GM19324 (cell line): ENCODE measurements at regions not wholly inside any gene's neighbourhood (a gene's known extent, or its start where the extent isn't known, plus 50 kb on each side); places are given as distances from the start of the nearest gene placed in this dataset.
"Not testable (repeated sequence)": the region's sequence is repeated elsewhere in the genome, so short reads cannot be mapped to it uniquely, and the experiment has no call there.

ENCODE experiments used
- ATAC-seq: cut with Tn5 transposase; IDR thresholded peaks from one replicate; pipeline ENCODE4 v1.9.1; 2021; ENCODE audit warnings: mild to moderate bottlenecking, moderate library complexity; ENCODE audit not compliant: unreplicated experiment, low FRiP score

DNA sequence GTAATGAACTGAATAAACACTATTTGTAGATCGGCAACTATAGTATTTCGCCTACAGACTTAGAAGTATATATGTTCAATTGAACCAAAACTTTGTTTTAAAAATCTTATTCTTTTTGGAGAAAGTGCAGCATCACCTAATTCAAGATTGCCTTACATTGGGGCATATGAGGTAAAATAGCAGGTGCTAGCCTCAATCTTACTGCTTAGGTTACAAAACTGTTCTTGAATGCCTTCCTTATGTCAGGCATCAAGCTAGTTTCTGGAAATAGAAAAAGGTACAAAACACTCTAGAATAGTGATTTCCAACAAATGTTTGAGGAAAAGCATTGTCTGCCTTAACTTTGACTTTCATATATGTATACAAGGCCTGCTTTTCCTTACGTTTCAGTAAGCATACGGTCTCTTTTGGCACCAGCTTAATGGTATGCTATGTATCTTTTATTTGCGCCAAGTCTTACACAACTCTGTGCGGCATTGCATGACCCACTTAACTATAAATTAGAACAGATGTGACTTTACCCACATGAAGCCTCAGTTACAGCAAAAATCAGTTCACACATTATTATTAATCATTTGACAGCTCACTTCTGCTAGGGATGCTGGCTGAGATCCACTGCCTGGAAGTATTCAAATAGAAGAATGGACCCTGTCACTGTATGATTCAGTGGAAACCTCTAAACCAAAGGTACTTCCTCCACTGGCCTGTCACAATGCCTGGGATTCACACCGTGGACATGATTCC is 174.1 kb downstream of the PRELID2 start:
- no peak for ATAC-seq

DNA sequence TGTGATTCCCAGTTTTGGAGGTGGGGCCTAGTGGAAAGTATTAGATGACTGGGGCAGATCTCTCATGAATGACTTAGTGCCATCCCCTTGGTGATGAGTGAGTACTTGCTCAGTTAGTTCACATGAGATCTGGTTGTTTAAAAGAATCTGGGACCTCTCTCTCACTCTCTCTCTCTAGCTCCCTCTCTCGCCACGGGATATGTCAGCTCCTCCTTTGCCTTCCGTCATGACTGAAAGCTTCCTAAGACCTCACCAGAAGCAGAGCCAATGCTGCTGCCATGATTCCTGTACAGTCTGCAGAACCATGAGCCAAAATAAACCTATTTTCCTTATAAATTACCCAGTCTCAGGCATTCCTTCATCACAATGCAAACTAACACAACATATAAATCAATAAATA is 176.7 kb downstream of the PRELID2 start:
- no peak for ATAC-seq

DNA sequence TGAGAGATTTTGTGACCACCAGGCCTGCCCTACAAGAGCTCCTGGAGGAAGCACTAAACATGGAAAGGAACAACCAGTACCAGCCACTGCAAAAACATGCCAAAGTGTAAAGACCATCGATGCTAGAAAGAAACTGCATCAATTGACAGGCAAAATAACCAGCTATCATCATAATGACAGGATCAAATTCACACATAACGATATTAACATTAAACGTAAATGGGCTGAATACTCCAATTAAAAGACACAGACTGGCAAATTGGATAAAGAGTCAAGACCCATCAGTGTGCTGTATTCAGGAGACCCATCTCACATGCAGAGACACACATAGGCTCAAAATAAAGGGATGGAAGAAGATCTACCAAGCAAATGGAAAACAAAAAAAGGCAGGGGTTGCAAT is 182.4 kb downstream of the PRELID2 start:
- not testable (repeated sequence) for ATAC-seq

DNA sequence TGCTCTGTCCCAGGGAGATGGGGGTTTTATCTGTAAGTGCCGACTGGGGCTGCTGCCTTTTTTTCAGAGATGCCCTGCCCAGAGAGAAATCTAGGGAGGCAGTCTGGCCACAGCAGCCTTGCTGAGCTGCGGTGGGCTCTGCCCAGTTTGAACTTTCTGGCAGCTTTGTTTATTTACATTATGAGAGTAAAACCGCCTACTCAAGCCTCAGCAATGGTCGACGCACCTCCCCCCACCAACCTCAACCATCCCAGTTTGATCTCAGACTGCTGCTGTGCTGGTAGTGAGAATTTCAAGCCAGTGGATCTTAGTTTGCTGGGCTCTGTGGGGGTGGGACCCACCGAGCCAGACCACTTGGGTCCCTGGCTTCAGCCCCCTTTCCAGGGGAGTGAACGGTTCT is 188.0 kb downstream of the PRELID2 start:
- ATAC-seq: not testable (repeated sequence)

DNA sequence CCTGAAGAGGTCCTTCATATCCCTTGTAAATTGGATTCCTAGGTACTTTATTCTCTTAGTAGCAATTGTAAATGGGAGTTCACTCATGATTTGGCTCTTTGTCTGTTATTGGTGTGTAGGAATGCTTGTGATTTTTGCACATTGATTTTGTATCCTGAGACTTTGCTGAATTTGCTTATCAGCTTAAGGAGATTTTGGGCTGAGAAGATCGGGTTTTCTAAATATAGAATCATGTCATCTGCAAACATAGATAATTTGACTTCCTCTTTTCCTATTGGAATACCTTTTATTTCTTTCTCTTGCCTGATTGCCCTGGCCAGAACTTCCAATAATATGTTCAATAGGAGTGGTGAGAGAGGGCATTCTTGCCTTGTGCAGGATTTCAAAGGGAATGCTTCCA is 191.9 kb downstream of the PRELID2 start:
- not testable (repeated sequence) for ATAC-seq

DNA sequence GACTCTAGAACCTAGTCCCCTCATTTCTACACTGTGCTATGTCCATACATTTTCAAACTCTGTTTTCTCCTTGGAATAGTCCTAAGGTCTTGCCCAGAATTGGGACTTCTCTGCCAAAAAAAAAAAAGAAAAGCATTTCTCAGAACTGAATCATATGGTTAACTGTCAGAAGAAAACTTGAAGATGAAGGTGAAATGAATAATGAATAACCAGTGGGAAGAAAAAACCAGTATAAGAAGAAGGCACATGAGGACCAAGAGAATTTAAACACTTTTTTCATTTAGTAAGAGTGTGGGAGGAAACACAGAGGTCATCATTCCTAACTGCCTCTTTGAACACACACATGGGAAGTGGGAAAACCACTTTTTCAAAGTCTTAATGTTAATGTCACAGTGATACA is 197.7 kb downstream of the PRELID2 start:
- no peak for ATAC-seq

DNA sequence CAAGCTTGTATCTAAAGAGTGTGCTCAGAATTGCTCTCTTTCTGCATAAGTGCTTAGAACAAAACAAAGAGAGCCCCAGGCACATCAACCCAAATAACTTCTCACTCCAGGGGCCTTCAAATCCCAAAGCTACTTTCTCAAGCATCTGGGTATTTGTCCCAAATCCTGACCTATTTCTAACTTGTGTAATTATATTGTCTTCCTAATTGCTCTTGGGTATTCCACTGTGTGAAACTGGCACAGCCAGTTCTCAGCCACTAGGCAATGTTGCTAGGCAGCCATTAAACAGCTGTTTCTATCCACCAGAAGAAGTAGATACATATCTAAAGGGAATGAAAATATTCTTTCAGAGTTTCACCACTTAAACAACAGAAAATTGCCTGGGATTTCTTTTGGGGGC is 198.8 kb downstream of the PRELID2 start:
- ATAC-seq: no peak

DNA sequence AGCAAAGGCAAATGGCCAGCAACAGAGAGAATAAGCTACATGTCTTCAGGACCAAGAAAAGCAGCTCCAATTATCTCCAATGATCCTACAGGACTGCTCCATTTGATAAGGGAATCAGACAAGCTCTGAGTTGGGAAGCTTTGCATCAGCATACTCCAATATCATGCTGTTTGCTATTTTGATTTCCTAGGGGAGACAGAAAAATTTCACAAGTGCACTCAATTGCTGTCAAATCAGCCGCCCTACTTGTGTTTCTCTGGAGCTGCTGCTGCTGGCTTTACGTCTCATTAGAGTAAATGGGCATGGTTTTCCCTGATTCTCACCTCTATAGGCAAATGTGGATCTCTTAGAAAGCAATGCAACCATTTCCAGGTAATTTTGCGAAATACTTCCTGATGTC is 201.7 kb downstream of the PRELID2 start:
- no peak for ATAC-seq

DNA sequence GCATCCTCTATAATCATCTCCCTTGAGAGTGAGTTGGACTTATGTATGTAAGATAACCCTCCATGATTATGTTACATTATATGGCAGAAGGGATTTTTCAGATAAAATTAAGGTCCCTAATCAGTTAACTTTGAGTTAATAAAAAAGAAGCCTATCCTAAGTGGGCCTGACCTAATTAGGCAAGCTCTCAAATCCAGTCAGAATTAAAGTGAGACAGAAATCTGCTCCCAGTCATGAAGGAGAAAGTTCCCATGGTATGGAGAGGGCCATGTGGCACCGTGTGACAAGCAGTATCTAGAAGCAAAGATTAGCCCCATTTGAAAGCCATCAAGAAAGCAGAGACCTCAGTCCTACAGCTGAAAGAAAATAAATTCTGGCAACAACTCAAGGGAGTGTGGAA is 202.4 kb downstream of the PRELID2 start:
- no peak for ATAC-seq

DNA sequence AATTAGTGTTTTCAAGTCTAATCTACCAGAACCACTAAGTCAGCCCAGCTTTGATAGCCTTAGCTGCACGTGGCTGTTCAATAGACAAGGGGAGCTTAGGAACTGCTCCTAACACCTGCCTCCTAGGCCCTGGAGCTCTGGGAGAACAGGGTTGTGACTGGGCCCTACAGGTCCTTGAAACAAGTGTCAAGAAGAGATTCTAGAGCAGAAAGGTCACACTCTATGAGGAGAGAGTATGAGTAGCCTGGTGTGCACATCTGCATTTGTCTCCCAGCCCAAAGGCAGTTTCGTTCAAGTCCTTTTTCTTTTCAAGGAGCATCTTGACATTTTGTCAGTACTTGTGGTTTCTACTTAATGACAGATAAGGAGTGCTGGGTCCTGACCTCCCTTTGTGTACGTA is 206.1 kb downstream of the PRELID2 start:
- no peak for ATAC-seq

DNA sequence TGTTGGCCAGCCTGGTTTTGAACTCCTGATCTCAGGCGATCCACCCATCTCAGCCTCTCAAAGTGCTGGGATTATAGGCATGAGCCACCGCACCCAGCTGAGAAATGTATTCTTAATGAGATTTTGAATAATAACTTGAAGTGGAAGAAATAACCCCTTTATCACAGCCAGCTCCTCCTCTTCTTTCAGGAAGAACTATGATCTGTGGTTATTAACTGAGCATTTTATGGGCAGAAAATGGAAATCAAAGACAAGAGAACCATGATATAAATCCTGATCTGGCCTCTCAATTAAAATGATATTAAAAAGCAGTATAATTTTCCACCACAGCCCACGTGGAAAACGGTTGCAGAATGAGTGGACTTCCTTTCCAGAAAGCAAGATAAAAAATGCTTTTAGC is 206.6 kb downstream of the PRELID2 start:
- ATAC-seq: no peak

DNA sequence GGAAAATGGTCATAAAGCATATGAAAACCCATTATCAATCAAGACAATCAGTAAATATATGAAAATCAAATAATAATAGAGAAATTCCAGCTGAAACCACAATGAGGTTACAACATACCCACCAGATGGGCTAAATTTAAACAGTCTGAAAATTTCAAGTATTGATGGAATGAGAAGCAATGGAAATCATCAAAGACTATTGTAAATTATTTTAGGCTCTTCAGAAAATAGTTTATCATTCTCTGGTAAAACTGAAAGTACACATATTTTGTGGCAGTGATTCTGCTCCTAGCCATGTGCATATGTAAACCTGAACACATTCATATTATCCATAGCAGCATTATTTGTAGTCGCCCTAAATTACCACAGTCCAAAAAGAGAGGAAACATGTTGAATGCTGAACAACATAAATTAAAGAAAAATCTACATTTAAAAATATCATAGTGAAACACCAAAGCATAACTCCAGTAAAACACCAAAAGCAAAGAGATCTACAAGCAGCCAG is 215.3 kb downstream of the PRELID2 start:
- no peak for ATAC-seq

DNA sequence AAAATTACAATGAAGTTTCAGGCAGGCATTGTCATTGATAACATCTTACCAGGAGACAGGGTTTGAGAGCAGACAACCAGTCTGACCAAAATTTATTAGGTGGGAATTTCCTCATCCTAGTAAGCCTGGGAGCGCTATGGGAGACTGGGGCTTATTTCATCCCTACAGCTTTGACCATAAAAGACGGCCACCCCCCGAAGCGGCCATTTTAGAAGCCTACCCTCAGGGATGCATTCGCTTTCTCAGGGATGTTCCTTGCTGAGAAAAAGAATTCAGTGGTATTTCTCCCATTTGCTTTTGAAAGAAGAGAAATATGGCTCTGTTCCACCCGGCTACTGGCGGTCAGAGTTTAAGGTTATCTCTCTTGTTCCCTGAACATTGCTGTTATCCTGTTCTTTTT is 218.4 kb downstream of the PRELID2 start:
- not testable (repeated sequence) for ATAC-seq

DNA sequence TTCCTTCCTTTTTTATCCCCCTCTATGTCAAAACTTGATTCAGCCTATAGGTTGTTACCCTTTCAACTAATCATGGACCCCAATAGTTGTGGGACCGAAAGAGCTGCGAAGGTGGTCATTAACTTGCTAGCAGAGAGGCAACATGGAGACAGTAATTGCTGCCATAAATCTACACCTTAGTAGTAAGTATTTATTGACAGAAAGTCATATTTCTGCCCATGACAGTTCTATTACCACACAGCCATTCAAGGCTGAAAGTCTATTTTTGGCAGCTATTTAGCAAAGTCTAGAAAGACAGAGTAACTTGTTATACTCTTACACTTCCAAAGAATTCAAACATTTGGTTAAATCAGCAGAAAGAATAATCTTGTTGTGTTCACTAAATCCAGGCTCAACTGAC is 236.2 kb downstream of the PRELID2 start:
- no peak for ATAC-seq

DNA sequence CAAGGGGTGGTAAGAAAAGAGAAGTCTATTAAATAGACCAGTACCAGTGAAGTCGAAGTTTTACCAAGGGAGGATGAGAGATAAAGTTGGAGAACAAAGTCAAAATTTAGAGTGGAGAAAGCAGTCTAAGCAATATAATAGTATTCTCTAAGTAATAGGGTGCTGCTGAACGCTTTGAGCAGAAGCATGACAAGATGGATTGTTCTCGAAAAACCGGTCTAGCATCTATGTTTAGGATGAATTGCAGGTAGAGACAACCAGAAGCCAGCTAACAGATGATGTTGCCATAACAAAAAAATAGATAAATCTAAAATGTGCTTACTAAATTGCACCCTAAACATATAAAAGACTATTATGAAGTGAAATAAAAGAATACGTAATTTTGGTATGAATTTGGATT is 237.0 kb downstream of the PRELID2 start:
- no peak for ATAC-seq

DNA sequence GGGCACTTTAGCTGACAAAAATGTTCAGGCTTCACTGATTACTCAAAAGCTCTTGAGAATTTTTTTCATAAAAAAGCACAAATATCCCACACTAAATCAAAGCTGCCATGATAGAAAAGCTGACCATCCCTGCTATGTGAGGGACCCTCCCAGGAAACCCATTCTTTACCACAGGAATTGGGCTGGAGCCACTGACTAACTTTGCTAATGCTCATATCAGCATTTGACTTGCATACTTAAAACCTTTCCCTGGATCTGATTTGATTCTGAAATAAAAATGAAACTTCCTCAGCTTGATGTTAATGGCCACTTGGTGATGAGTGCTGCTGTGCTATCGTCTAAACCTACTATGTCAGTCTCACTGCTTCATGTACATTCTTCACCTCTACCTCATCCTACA is 243.6 kb downstream of the PRELID2 start:
- ATAC-seq: no peak

DNA sequence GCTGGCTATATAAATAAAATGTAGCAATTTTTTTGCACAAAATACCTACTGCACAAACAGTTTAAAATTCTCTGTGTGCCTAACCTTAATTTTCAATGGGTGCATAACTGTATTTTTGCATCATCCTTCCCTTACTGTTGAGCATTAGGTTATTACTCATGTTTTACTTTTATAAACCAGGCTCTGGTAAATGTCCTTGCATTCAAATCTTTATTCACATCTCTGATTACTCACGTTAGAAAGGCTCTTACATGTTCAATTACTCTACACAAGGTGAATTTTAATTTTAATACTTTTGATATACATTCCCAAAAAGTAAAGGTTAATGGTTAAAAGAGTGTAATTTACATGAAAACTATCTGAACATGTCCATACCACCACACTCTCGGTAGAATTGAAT is 246.1 kb downstream of the PRELID2 start:
- ATAC-seq: no peak

DNA sequence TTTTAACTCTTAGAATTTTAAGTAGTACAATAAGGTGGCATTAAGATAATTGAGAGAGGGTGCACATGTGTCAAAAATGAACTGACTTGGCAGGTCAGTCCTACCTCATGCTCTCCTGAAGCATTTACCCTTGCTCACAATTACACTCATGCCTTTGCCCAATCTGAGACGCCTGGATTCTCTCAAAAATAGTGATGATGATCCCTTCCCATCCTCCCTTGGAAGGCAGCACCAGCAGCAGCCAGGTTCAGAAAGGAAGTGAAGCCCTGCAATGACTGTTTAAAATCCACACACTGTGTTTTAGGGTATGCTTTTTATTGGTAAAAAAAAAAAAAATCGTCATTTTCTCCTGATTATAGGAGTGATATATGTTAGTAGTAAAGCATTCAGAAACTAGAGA is 246.6 kb downstream of the PRELID2 start:
- ATAC-seq: no peak

DNA sequence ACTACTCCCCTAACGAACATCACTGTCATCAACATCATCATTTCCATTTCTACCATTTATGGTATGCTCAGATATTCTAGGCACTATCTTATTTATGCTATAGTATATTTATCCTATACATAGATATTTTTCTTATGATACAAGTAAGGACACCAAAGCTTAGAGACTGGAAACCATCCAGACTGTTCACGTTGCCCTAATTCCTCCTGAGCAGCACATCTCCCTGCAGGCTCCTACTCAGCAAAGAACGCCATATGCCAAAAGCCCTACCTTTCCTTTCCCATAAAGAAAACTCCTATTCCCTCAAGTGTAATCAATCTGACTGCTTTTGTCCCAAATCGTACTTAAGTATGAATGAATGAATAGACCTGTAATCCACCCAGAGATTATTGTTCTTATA is 247.0 kb downstream of the PRELID2 start:
- ATAC-seq: no peak

DNA sequence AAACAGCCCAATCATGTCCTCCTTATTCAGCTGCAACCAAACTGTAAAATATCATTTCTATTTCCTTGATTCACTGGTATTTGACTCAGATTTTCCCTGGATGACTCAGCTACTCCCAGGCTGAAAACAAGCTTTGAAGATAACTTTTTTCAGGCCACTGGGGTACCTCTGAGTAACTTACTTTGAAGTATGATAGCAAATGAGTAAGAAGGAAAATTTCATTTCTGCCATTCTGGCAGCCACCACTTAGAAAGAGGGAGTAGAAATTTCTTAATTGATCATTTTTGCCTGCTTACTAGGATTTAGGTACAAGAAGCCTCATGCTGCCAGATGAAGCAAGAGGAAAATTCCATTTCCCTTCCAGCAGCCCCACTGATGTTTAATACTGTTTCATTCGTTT is 247.4 kb downstream of the PRELID2 start:
- no peak for ATAC-seq

DNA sequence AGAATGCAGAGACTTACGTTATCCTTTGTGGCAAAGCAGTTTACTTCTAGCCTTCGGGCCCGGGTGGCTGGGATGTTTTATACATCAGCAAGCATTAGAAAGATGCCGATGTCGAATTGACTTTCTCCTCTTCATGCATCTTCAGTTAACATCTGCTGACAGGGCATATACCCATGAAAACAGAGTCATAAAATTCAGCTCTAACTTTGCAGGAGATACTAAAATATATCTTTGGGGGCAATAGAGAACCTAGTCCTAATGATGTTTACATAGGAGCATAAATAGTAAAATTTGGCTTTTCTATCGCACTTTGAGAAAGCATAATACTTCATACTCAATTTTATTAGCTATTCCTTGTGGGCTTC is 247.9 kb downstream of the PRELID2 start:
- ATAC-seq: no peak

DNA sequence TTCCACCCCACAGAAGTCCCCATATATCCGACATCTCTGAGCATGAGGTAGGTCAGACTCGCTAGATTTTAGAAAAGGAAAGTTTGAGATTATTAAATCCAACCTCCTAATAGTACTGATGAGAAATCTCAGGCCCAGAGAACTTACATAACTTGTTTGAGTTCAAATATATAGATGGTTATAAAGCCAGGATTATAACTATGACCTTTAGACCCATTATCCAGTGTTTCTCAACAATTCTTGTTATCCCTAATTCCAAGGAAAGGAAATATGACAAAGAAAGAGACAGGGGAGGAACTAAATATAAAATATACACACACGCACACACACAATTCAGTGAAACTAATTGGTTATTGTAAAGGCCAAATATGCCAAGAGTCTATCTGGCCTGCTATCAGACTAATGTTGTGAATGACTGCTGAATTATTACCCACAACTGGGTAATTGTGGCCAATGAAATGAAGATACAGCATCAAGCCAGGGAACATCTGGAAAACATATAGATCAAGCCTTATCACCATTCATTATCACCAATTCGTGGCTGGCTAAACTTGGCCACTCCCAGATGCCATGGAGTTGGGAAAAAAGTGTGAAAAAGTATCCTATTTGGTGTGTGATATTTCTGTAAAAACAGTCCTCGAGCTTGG is 248.4 kb downstream of the PRELID2 start:
- no peak for ATAC-seq
